VCaP (cell line): ENCODE measurements at regions not wholly inside any gene's neighbourhood (a gene's known extent, or its start where the extent isn't known, plus 50 kb on each side); places are given as distances from the start of the nearest gene placed in this dataset.
"Not testable (repeated sequence)": the region's sequence is repeated elsewhere in the genome, so short reads cannot be mapped to it uniquely, and the experiment has no call there.

Experiments used
- H3K27ac ChIP-seq: fragments of 450-650 bp; 2 replicates; pipeline ENCODE4 v1.5.1; 2017
- CTCF ChIP-seq: fragments of 450-650 bp; conservative IDR thresholded peaks from 2 replicates; pipeline ENCODE4 v1.5.1; 2017; ENCODE audit warnings: mild to moderate bottlenecking, moderate library complexity

- H3K27ac ChIP-seq: no peak overlapping the region
- no peak for TF ChIP-seq CTCF
Observed at GRCh38 chr16:65260746-65261145, 138.9 kb upstream of the CDH11 start.

- no peak overlapping the region for H3K27ac ChIP-seq
- TF ChIP-seq CTCF: no peak
Observed at GRCh38 chr16:65254144-65254543, 132.3 kb upstream of the CDH11 start.

- TF ChIP-seq CTCF: no peak
- H3K27ac ChIP-seq: no peak overlapping the region
Observed at GRCh38 chr16:65249768-65250167, 127.9 kb upstream of the CDH11 start.

GRCh38 chr16:65244787-65245186, 122.9 kb upstream of the CDH11 start:
- H3K27ac ChIP-seq: no peak overlapping the region
- no peak for TF ChIP-seq CTCF

- H3K27ac ChIP-seq: no peak overlapping the region
- no peak for TF ChIP-seq CTCF
Observed at GRCh38 chr16:65235339-65236177, 113.7 kb upstream of the CDH11 start.

GRCh38 chr16:65234721-65235320, 113.0 kb upstream of the CDH11 start:
- not testable (repeated sequence) for H3K27ac ChIP-seq

GRCh38 chr16:65229191-65229662, 107.4 kb upstream of the CDH11 start:
- no peak for TF ChIP-seq CTCF
- no peak overlapping the region for H3K27ac ChIP-seq

GRCh38 chr16:65227150-65227835, 105.4 kb upstream of the CDH11 start:
- TF ChIP-seq CTCF: no peak
- no peak overlapping the region for H3K27ac ChIP-seq
